Fibroblast of lung (primary cell): ENCODE measurements at regions not wholly inside any gene's neighbourhood (a gene's known extent, or its start where the extent isn't known, plus 50 kb on each side); places are given as distances from the start of the nearest gene placed in this dataset.

Source experiments
- DNase-seq, 2 donors: peaks; one replicate each; pipeline versions ENCODE4 v3.0.0 to v3.0.0-alpha.2; 2010; ENCODE audit warnings: low read depth in 2 of 2
- H2AFZ ChIP-seq: 2 replicates; pipeline ENCODE4 v1.5.1; 2012; ENCODE audit warnings: low read length, control low read depth, inconsistent platforms
- H3K27ac ChIP-seq: 2 replicates; pipeline ENCODE4 v1.5.1; 2011; ENCODE audit warnings: low read length, control low read depth; ENCODE audit not compliant: insufficient read depth
- H3K27me3 ChIP-seq: 2 replicates; pipeline ENCODE4 v1.5.1; 2011; ENCODE audit warnings: mild to moderate bottlenecking, low read length; ENCODE audit not compliant: control insufficient read depth, insufficient read depth
- H3K36me3 ChIP-seq: 2 replicates; pipeline ENCODE4 v1.5.1; 2011; ENCODE audit warnings: low read length; ENCODE audit not compliant: control insufficient read depth, insufficient read depth
- H3K4me1 ChIP-seq: 2 replicates; pipeline ENCODE4 v1.5.1; 2011; ENCODE audit warnings: low read length; ENCODE audit not compliant: control insufficient read depth, insufficient read depth; ENCODE audit errors: extremely low read depth
- H3K4me2 ChIP-seq: 2 replicates; pipeline ENCODE4 v1.5.1; 2011; ENCODE audit warnings: low read length, control low read depth; ENCODE audit not compliant: insufficient read depth; ENCODE audit errors: extremely low read depth
- H3K4me3 ChIP-seq, 4 experiments: fragments of 200-600 bp in 1 of 4; sonication (generic) in 1 of 4; replicated peaks in 1 of 4; 2 replicates each; pipeline ENCODE4 v1.5.1; 2011 to 2016; ENCODE audit warnings: low read length in 4 of 4, low read depth in 3 of 4, mild to moderate bottlenecking in 3 of 4, control low read depth in 2 of 4, inconsistent platforms in 1 of 4, mixed read lengths in 1 of 4; ENCODE audit not compliant: insufficient read depth in 1 of 4; ENCODE audit errors: control extremely low read depth in 1 of 4
- H3K79me2 ChIP-seq: 2 replicates; pipeline ENCODE4 v1.5.1; 2012; ENCODE audit warnings: mild to moderate bottlenecking, low read length, inconsistent platforms; ENCODE audit not compliant: control insufficient read depth, insufficient read depth
- H3K9ac ChIP-seq: 2 replicates; pipeline ENCODE4 v1.5.1; 2011; ENCODE audit warnings: mild to moderate bottlenecking, low read length, control low read depth; ENCODE audit not compliant: insufficient read depth
- H3K9me3 ChIP-seq: 2 replicates; pipeline ENCODE4 v1.5.1; 2012; ENCODE audit warnings: low read depth, low read length; ENCODE audit not compliant: control insufficient read depth, insufficient read depth
- H4K20me1 ChIP-seq: 2 replicates; pipeline ENCODE4 v1.5.1; 2011; ENCODE audit warnings: low read length; ENCODE audit not compliant: control insufficient read depth, insufficient read depth; ENCODE audit errors: extremely low read depth
- CTCF ChIP-seq, 2 donors: IDR thresholded peaks in 1 of 2; conservative IDR thresholded peaks in 1 of 2; 1 replicate in 1 of 2; 2 replicates in 1 of 2; pipeline ENCODE4 v1.5.1; 2011 to 2012; ENCODE audit warnings: low read length in 2 of 2, control low read depth in 1 of 2, inconsistent platforms in 1 of 2, low read depth in 1 of 2, mild to moderate bottlenecking in 1 of 2
- EZH2 ChIP-seq: IDR thresholded peaks from 2 replicates; pipeline ENCODE4 v1.5.1; 2012; ENCODE audit warnings: low read length, control low read depth, mild to moderate bottlenecking; ENCODE audit errors: missing control alignments

- TF ChIP-seq CTCF (conservative IDR thresholded peaks at IDR 0.05 in 1 of 2, IDR thresholded peaks at IDR 0.05 in 1 of 2; ENCODE audit: low read depth in 1 of 2, low read length in 2 of 2) (no peak), EZH2 (no peak)
Observed at GRCh38 chr6:40319124-40319523, 268.0 kb downstream of the LRFN2 start.

GRCh38 chr6:40315060-40315459 lies 272.1 kb downstream of the LRFN2 start:
- Histone ChIP-seq H3K4me3 (no peak overlapping the region), H3K9me3 (no peaks in the 10 kb centered on the region), H3K79me2 (no peaks in the 10 kb centered on the region), H3K27me3 (no peaks in the 10 kb centered on the region), H3K9ac (no peak overlapping the region), H4K20me1 (no peaks in the 10 kb centered on the region), H3K4me1 (no peaks in the 10 kb centered on the region), H3K36me3 (no peaks in the 10 kb centered on the region), H2AFZ (no peak overlapping the region), H3K4me2 (no peak overlapping the region), H3K27ac (no peak overlapping the region)
- TF ChIP-seq EZH2 (no peak), CTCF (conservative IDR thresholded peaks at IDR 0.05 in 1 of 2, IDR thresholded peaks at IDR 0.05 in 1 of 2; ENCODE audit: low read depth in 1 of 2, low read length in 2 of 2) (no peak)
- no peak for DNase-seq

More at GRCh38 chr6:40319124-40319523, 268.0 kb downstream of the LRFN2 start:
- no peak for DNase-seq
- H3K9me3 ChIP-seq: no peaks in the 10 kb centered on the region
- H4K20me1 ChIP-seq: no peaks in the 10 kb centered on the region
- H2AFZ ChIP-seq: no peak overlapping the region
- H3K4me1 ChIP-seq: no peaks in the 10 kb centered on the region
- no peak overlapping the region for H3K27ac ChIP-seq
- no peaks in the 10 kb centered on the region for H3K79me2 ChIP-seq
- no peak overlapping the region for H3K4me3 ChIP-seq
- H3K9ac ChIP-seq: no peak overlapping the region
- no peaks in the 10 kb centered on the region for H3K36me3 ChIP-seq
- no peaks in the 10 kb centered on the region for H3K27me3 ChIP-seq
- no peak overlapping the region for H3K4me2 ChIP-seq

- Histone ChIP-seq H3K4me2 (no peak overlapping the region), H3K27ac (no peak overlapping the region), H3K4me1 (no peaks in the 10 kb centered on the region), H3K9me3 (no peaks in the 10 kb centered on the region), H3K79me2 (no peaks in the 10 kb centered on the region), H4K20me1 (no peaks in the 10 kb centered on the region), H2AFZ (no peak overlapping the region), H3K36me3 (no peaks in the 10 kb centered on the region), H3K9ac (no peak overlapping the region), H3K4me3 (no peak overlapping the region), H3K27me3 (no peaks in the 10 kb centered on the region)
- TF ChIP-seq EZH2 (no peak), CTCF (conservative IDR thresholded peaks at IDR 0.05 in 1 of 2, IDR thresholded peaks at IDR 0.05 in 1 of 2; ENCODE audit: low read depth in 1 of 2, low read length in 2 of 2) (no peak)
- no peak for DNase-seq
Observed at GRCh38 chr6:40313582-40313981, 273.6 kb downstream of the LRFN2 start.
